ENCODE measurements at regions not wholly inside any gene's neighbourhood (a gene's known extent, or its start where the extent isn't known, plus 50 kb on each side); places are given as distances from the start of the nearest gene placed in this dataset.

DNA sequence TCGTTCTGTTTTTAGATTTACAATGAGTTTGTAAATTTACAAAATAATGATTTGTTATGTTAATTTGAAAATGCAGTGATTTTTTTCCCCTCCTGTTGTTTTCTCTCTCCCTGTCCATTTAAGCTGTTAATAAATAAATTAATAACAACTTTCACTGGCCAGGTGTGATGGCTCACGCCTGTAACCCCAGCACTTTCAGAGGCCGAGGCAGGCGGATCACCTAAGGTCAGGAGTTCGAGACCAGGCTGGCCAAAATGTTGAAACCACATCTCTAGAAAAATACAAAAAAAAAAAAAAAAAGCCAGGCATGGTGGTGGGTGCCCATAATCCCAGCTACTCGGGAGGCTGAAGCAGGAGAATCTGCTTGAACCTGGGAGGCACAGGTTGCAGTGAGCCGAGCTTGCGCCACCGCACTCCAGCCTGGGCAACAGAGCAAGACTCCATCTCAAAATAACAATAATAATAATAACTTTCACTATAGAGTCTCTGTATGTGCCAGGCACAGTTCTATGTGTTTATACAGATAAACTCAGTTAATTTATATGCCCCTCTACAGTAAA, 229.2 kb upstream of the ARGLU1 start:
- TF ChIP-seq, protein P1, sequence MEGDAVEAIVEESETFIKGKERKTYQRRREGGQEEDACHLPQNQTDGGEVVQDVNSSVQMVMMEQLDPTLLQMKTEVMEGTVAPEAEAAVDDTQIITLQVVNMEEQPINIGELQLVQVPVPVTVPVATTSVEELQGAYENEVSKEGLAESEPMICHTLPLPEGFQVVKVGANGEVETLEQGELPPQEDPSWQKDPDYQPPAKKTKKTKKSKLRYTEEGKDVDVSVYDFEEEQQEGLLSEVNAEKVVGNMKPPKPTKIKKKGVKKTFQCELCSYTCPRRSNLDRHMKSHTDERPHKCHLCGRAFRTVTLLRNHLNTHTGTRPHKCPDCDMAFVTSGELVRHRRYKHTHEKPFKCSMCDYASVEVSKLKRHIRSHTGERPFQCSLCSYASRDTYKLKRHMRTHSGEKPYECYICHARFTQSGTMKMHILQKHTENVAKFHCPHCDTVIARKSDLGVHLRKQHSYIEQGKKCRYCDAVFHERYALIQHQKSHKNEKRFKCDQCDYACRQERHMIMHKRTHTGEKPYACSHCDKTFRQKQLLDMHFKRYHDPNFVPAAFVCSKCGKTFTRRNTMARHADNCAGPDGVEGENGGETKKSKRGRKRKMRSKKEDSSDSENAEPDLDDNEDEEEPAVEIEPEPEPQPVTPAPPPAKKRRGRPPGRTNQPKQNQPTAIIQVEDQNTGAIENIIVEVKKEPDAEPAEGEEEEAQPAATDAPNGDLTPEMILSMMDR (IDR thresholded peaks at IDR 0.05; ENCODE audit: poor library complexity), result no peak
- TF ChIP-seq EZH2 (IDR thresholded peaks at IDR 0.05; ENCODE audit: borderline replicate concordance), result no peak

Data from hepatocyte (in vitro differentiated cells).